ENCODE measurements at regions not wholly inside any gene's neighbourhood (a gene's known extent, or its start where the extent isn't known, plus 50 kb on each side); places are given as distances from the start of the nearest gene placed in this dataset.

DNA sequence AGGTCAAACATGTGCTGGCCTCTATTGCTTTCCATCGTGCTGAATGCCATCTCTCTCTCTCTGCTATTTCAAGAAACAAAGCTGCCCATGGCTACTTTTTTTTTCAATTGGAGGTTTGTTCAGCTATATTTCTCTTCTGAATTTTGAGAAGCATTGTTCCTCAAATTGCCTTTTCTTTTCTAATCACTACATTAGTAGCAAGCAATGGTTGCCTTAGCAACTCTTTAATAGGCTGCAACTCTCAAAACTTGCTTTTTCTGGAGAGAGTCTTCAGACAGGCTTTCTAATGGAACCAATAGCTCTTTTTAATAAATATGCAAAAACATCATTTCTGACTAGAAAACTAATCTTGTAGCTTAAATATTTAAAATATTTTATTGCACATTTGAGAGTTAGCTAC, 439.0 kb downstream of the LRRIQ3 start:
- DNase-seq = no peak
- Histone ChIP-seq H3K27ac (no peak overlapping the region), H3K4me1 (no peaks in the 10 kb centered on the region), H3K27me3 (no peaks in the 10 kb centered on the region), H3K9me3 (no peaks in the 10 kb centered on the region), H3K36me3 (no peaks in the 10 kb centered on the region), H3K4me3 (no peak overlapping the region)
- intact Hi-C loops (cut with DNase I; ENCODE audit: low total_unique reads) = no loop called here
- TF ChIP-seq POLR2A (IDR thresholded peaks at IDR 0.05) = no peak
- TF ChIP-seq, protein P1, sequence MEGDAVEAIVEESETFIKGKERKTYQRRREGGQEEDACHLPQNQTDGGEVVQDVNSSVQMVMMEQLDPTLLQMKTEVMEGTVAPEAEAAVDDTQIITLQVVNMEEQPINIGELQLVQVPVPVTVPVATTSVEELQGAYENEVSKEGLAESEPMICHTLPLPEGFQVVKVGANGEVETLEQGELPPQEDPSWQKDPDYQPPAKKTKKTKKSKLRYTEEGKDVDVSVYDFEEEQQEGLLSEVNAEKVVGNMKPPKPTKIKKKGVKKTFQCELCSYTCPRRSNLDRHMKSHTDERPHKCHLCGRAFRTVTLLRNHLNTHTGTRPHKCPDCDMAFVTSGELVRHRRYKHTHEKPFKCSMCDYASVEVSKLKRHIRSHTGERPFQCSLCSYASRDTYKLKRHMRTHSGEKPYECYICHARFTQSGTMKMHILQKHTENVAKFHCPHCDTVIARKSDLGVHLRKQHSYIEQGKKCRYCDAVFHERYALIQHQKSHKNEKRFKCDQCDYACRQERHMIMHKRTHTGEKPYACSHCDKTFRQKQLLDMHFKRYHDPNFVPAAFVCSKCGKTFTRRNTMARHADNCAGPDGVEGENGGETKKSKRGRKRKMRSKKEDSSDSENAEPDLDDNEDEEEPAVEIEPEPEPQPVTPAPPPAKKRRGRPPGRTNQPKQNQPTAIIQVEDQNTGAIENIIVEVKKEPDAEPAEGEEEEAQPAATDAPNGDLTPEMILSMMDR (IDR thresholded peaks at IDR 0.05) = no peak

DNA sequence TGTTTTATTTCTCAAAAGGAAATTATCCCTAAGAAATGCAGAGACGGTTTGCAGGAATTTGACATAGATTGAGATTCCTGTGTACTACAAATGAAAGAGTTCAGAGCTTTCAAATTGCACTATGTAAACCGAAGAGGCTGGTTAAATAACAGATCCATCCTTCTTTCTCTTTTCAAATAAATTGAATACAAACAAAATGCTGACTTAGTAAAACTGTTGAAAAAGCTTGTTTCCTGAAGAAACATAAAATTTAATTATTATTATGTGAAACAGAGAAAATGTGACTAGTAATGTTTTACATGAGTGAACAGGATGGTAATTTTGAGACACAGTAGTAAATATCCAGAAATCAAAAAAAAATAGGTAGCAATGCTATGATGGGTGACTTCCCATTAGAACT, 441.2 kb downstream of the LRRIQ3 start:
- no peak for TF ChIP-seq POLR2A (IDR thresholded peaks at IDR 0.05)
- TF ChIP-seq, protein P1 (IDR thresholded peaks at IDR 0.05) = no peak
- DNase-seq = no peak
- H3K9me3 ChIP-seq = no peaks in the 10 kb centered on the region
- H3K36me3 ChIP-seq = no peaks in the 10 kb centered on the region
- H3K4me3 ChIP-seq = no peak overlapping the region
- H3K4me1 ChIP-seq = no peaks in the 10 kb centered on the region
- intact Hi-C loops (cut with DNase I; ENCODE audit: low total_unique reads) = no loop called here
- H3K27ac ChIP-seq = no peak overlapping the region
- H3K27me3 ChIP-seq = no peaks in the 10 kb centered on the region

DNA sequence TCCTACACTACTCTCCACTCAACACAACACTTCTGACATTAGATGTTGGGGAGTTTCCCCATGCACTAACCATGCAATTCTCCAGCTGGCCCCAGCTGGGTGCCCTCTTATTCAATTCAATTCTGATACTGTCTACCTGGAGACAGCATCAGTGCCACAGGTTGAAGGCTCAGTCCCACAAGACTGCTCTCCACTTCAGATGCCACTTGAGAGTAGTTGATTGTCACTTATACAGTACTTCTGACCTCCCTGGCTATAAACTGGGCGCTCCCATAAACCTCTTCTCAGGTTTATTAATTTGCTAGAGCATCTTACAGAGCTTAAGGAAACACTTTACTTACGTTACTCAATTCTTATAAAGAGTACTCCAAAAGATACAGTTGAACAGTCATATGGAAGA, 442.3 kb downstream of the LRRIQ3 start:
- no peak overlapping the region for H3K4me3 ChIP-seq
- intact Hi-C loops (cut with DNase I; ENCODE audit: low total_unique reads) = no loop called here

DNA sequence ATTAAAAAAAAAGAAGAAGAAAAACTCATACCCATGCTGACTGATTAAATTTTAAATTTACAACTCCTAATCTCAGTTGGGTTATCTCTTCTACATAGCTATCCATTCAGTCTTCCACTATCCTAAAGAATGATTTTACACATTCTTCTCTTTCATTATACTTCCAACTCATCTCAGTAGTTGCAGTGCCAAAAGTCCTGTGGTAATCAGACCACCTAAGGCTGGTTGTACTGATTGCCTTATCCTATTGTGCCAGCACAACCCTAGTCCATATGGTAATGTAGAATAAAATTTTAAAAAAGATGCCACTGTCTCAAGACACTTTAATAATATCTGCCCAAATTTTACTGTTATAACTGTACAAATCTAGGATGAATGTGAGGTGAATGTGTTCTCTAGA, 448.0 kb downstream of the LRRIQ3 start:
- Histone ChIP-seq H3K36me3 (no peaks in the 10 kb centered on the region), H3K27ac (no peak overlapping the region), H3K4me1 (no peaks in the 10 kb centered on the region), H3K4me3 (no peak overlapping the region), H3K27me3 (no peaks in the 10 kb centered on the region), H3K9me3 (no peaks in the 10 kb centered on the region)
- intact Hi-C loops (cut with DNase I; ENCODE audit: low total_unique reads) = no loop called here
- no peak for DNase-seq
- TF ChIP-seq POLR2A (IDR thresholded peaks at IDR 0.05) = no peak
- TF ChIP-seq, protein P1 (IDR thresholded peaks at IDR 0.05) = no peak

More for the DNA sequence above, 442.3 kb downstream of the LRRIQ3 start:
- H3K9me3 ChIP-seq = no peaks in the 10 kb centered on the region
- H3K27me3 ChIP-seq = no peaks in the 10 kb centered on the region
- TF ChIP-seq, protein P1 (IDR thresholded peaks at IDR 0.05) = no peak
- TF ChIP-seq POLR2A (IDR thresholded peaks at IDR 0.05) = no peak
- H3K36me3 ChIP-seq = no peaks in the 10 kb centered on the region
- DNase-seq = no peak
- H3K4me1 ChIP-seq = no peaks in the 10 kb centered on the region
- no peak overlapping the region for H3K27ac ChIP-seq

DNA sequence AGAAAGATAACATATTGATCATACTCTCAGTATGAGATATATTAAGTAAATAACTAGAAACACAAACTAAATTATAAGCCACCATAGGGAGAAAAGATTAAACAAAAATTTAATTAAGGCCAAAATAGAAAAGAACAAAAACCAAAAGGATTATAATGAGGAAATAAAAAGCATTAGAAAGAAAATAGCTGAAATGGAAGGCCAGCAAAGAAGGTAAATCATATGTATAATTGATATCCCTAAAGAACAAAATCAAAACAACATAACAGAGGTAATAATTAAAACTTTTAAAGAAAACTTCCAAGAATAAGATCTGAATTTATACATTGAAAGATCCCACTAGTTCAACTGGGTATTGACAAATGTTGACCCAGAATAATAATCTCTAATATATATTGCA, 453.0 kb downstream of the LRRIQ3 start:
- DNase-seq = no peak
- TF ChIP-seq, protein P1 (IDR thresholded peaks at IDR 0.05) = no peak
- no peak for TF ChIP-seq POLR2A (IDR thresholded peaks at IDR 0.05)
- Histone ChIP-seq H3K27ac (no peak overlapping the region), H3K27me3 (no peaks in the 10 kb centered on the region), H3K4me3 (no peak overlapping the region), H3K9me3 (no peaks in the 10 kb centered on the region), H3K4me1 (no peaks in the 10 kb centered on the region), H3K36me3 (no peaks in the 10 kb centered on the region)
- intact Hi-C loops (cut with DNase I; ENCODE audit: low total_unique reads) = no loop called here

All from uterus (tissue), 3 donors.